OCI-LY7 (cell line): ENCODE measurements at regions not wholly inside any gene's neighbourhood (a gene's known extent, or its start where the extent isn't known, plus 50 kb on each side); places are given as distances from the start of the nearest gene placed in this dataset.

ENCODE experiments used
- BruUV-seq: library from RNA; stranded (reverse); fragments of 400-500 nt; replicated peaks from 2 replicates; lab custom pipeline; 2021; lab: Mats Ljungman, UMichigan
- CTCF ChIA-PET: fragments of 300-600 bp; sonication (Branson Sonifier 250); formaldehyde crosslinking; loops from one replicate; lab custom pipeline; 2022; ENCODE audit warnings: antibody characterized with exemption; ENCODE audit not compliant: unreplicated experiment; lab: Charles Lee
- POLR2A ChIA-PET: fragments of 300-600 bp; sonication (Branson Sonifier 250); formaldehyde crosslinking; loops from one replicate; lab custom pipeline; 2022; ENCODE audit warnings: antibody characterized with exemption; lab: Charles Lee
- DNase-seq: peaks from one replicate; pipeline ENCODE4 v3.0.0-alpha.2; 2015; ENCODE audit warnings: low spot score
- H2AFZ ChIP-seq: fragments of 200-600 bp; sonication (generic), shearing (Covaris generic); 2 replicates; pipeline ENCODE4 v1.6.1; 2014; ENCODE audit warnings: mild to moderate bottlenecking, antibody characterized with exemption, low read length, moderate library complexity
- H3K27ac ChIP-seq: fragments of 200-600 bp; sonication (generic); 2 replicates; pipeline ENCODE4 v1.5.1; 2014; ENCODE audit warnings: mixed run types, low read depth, mild to moderate bottlenecking, moderate library complexity, low read length, inconsistent platforms; ENCODE audit not compliant: poor library complexity, severe bottlenecking
- H3K36me3 ChIP-seq: fragments of 200-600 bp; sonication (generic); 2 replicates; pipeline ENCODE4 v1.6.1; 2014; ENCODE audit warnings: mild to moderate bottlenecking, antibody characterized with exemption, low read length, moderate library complexity, mixed read lengths; ENCODE audit not compliant: insufficient read depth
- H3K4me1 ChIP-seq: fragments of 200-600 bp; sonication (generic); 2 replicates; pipeline ENCODE4 v1.5.1; 2014; ENCODE audit warnings: mild to moderate bottlenecking, low read length; ENCODE audit not compliant: insufficient read depth, poor library complexity, severe bottlenecking
- H3K4me2 ChIP-seq: fragments of 200-600 bp; sonication (generic); 2 replicates; pipeline ENCODE4 v1.6.1; 2014; ENCODE audit warnings: mild to moderate bottlenecking, low read length
- H3K4me3 ChIP-seq: fragments of 200-600 bp; sonication (generic); 2 replicates; pipeline ENCODE4 v1.5.1; 2014; ENCODE audit warnings: mild to moderate bottlenecking, low read depth, low read length; ENCODE audit not compliant: poor library complexity, severe bottlenecking
- H3K79me2 ChIP-seq: fragments of 200-600 bp; sonication (generic); 2 replicates; pipeline ENCODE4 v1.6.1; 2016; ENCODE audit warnings: low read depth, mild to moderate bottlenecking, low read length, moderate library complexity, mixed read lengths; ENCODE audit not compliant: insufficient read depth
- H3K9me2 ChIP-seq: fragments of 200-600 bp; sonication (generic); 2 replicates; pipeline ENCODE4 v1.6.1; 2016; ENCODE audit warnings: mild to moderate bottlenecking, low read length, mixed read lengths; ENCODE audit not compliant: insufficient read depth
- H3K9me3 ChIP-seq: fragments of 200-600 bp; sonication (generic); 2 replicates; pipeline ENCODE4 v1.6.1; 2014; ENCODE audit warnings: mild to moderate bottlenecking, mixed run types, low read length, mixed read lengths
- H4K20me1 ChIP-seq: fragments of 200-600 bp; sonication (generic); 2 replicates; pipeline ENCODE4 v1.6.1; 2014; ENCODE audit warnings: mild to moderate bottlenecking, antibody characterized with exemption, low read length, moderate library complexity, mixed read lengths; ENCODE audit not compliant: insufficient read depth
- CTCF ChIP-seq: fragments of 200-600 bp; sonication (generic); conservative IDR thresholded peaks from 2 replicates; pipeline ENCODE4 v1.5.1; 2014; ENCODE audit warnings: mild to moderate bottlenecking, antibody characterized with exemption, low read length, moderate library complexity, mixed read lengths
- EZH2phosphoT487 ChIP-seq: fragments of 200-600 bp; sonication (generic); IDR thresholded peaks from 2 replicates; pipeline ENCODE4 v1.6.1; 2018; ENCODE audit warnings: low read depth, borderline replicate concordance, mild to moderate bottlenecking, mixed run types, antibody characterized with exemption, low read length, moderate library complexity, mixed read lengths
- intact Hi-C: fragments of 100-400 bp; cut with micrococcal nuclease; formaldehyde crosslinking; loops from one replicate; pipeline ENCODE4 v1.10.0; 2022; ENCODE audit not compliant: unreplicated experiment

- Histone ChIP-seq H2AFZ (no peak overlapping the region), H3K9me3 (no peaks in the 10 kb centered on the region), H3K79me2 (no peaks in the 10 kb centered on the region), H3K36me3 (no peaks in the 10 kb centered on the region), H3K4me1 (no peaks in the 10 kb centered on the region), H3K27ac (no peak overlapping the region), H3K4me2 (no peak overlapping the region), H3K9me2 (no peaks in the 10 kb centered on the region), H3K4me3 (no peak overlapping the region), H4K20me1 (no peaks in the 10 kb centered on the region)
- ChIA-PET CTCF (no interaction called here), POLR2A (no interaction called here)
- intact Hi-C loops = no loop called here
- BruUV-seq = no TSS peak
- TF ChIP-seq CTCF (no peak), EZH2phosphoT487 (no peak)
- no peak for DNase-seq
Measured at GRCh38 chr9:82363198-82363597, 374.6 kb downstream of the SPATA31D1 start.

- no peaks in the 10 kb centered on the region for H3K9me2 ChIP-seq
- DNase-seq = no peak
- no peak overlapping the region for H3K4me2 ChIP-seq
- H3K36me3 ChIP-seq = no peaks in the 10 kb centered on the region
- no peak overlapping the region for H3K4me3 ChIP-seq
- TF ChIP-seq EZH2phosphoT487 = no peak
- no peak for TF ChIP-seq CTCF
- ChIA-PET POLR2A (no interaction called here), CTCF (no interaction called here)
- no peak overlapping the region for H2AFZ ChIP-seq
- intact Hi-C loops = no loop called here
- H3K4me1 ChIP-seq = no peaks in the 10 kb centered on the region
- H3K79me2 ChIP-seq = no peaks in the 10 kb centered on the region
- no peak overlapping the region for H3K27ac ChIP-seq
- H4K20me1 ChIP-seq = no peaks in the 10 kb centered on the region
- no TSS peak for BruUV-seq
- H3K9me3 ChIP-seq = no peaks in the 10 kb centered on the region
Measured at GRCh38 chr9:82363682-82364081, 375.1 kb downstream of the SPATA31D1 start.

- no peak overlapping the region for H3K4me2 ChIP-seq
- ChIA-PET POLR2A (no interaction called here), CTCF (no interaction called here)
- no peaks in the 10 kb centered on the region for H3K9me2 ChIP-seq
- no peaks in the 10 kb centered on the region for H4K20me1 ChIP-seq
- no peak overlapping the region for H3K4me3 ChIP-seq
- H2AFZ ChIP-seq = no peak overlapping the region
- BruUV-seq = no TSS peak
- no peaks in the 10 kb centered on the region; the same call in 1 of the 2 replicates for H3K79me2 ChIP-seq
- H3K4me1 ChIP-seq = no peaks in the 10 kb centered on the region
- DNase-seq = no peak
- intact Hi-C loops = no loop called here
- H3K36me3 ChIP-seq = no peaks in the 10 kb centered on the region
- no peaks in the 10 kb centered on the region for H3K9me3 ChIP-seq
- no peak for TF ChIP-seq EZH2phosphoT487
- TF ChIP-seq CTCF = no peak
- no peak overlapping the region for H3K27ac ChIP-seq
Measured at GRCh38 chr9:82367016-82367415, 378.4 kb downstream of the SPATA31D1 start.
